IPS-11a (cell line): ENCODE measurements at regions not wholly inside any gene's neighbourhood (a gene's known extent, or its start where the extent isn't known, plus 50 kb on each side); places are given as distances from the start of the nearest gene placed in this dataset.

Experiments used
- H3K4me3 ChIP-seq: one replicate; pipeline ENCODE4 v1.5.1; 2013; ENCODE audit warnings: low read depth, low read length, control low read depth

DNA sequence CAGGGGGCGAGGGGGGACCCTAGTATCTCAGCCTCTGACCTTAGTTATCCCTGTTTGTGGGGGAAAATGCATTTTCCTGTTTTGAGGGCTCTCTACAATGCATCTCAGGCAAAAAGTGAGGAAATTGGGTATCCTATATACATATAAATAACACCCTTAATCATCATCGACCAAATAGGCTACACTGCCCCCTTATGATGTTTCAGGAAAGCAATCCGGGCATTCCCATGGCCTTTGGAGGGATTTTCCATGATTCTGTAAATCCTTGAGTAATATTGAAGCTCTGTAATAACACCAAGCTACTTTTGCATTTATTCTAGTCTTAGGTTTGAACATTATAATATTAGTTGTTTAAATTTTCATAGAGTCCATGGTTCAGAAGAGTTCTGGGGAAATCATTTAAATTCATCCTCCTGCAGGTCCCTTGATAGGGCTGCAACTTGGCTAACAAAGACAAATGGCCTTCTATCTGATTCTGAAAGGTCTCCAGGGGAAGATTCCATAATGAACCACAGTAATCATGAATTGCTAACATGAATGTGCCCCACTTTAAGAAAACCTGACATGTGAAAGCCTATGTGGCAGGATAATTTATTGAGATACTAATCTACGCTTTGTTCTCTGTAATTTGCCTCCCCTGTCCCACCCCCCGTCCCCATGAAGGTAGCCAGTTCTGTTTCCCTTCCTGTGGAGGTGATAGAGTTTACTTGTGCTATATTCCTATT, 91.5 kb upstream of the SCOC start:
- H3K4me3 ChIP-seq = no peak overlapping the region

DNA sequence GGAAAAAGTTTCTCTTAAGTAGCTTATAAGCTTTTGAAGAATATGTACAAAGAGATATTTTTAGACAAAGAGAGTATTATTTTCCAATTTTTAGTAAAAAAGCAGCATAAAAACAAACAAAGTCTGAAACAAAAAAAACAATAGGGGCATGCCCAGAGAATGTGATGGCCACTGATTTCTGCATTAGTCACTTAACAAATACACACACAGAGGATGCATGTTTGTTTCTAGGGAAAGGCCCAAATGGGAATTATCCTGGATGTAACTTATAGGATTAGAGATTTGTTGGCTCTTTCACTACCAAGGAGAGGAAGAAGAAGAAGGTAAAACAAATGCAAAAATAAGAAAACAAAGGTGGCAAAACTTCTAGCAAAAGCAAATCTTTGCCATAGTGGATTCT, 95.9 kb upstream of the SCOC start:
- H3K4me3 ChIP-seq = no peak overlapping the region

DNA sequence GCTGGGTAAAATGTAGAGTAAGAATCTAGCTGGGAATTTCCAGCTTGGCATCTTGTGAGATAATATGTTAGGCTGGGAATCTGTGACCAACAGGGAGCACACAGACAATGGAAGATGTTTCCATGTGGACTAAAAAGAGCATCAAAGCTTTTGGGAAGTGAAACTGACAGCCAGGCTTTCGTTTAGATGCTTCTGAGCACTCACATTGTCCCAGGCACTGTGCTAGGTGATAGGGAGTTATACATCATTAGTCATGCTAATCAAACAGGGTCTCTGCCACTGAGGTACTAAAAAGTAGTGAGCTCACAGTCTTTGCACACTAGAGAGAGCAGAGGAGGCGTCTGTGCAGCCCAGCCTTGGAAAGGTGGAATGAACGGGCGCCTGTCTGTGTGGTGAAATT, 101.9 kb upstream of the SCOC start:
- no peak overlapping the region for H3K4me3 ChIP-seq

DNA sequence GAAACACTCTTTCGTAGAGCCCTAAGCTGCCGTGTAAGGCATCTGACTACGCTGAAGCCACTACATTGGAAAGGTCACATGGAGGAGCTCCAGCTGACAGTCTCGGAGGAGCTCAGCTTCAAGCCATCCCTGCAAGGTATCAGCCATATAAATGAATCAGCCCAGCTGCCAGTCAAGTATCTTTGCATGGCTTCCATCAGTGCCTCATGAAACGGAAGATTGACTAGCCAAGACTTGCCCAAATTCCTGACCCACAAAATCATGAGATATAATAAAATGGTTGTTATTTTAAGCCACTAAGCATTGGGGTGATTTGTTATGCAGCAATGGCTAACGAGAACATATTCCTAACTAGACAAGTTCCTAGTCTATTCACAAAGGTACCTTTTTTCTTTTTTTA, 104.1 kb upstream of the SCOC start:
- H3K4me3 ChIP-seq = no peak overlapping the region

DNA sequence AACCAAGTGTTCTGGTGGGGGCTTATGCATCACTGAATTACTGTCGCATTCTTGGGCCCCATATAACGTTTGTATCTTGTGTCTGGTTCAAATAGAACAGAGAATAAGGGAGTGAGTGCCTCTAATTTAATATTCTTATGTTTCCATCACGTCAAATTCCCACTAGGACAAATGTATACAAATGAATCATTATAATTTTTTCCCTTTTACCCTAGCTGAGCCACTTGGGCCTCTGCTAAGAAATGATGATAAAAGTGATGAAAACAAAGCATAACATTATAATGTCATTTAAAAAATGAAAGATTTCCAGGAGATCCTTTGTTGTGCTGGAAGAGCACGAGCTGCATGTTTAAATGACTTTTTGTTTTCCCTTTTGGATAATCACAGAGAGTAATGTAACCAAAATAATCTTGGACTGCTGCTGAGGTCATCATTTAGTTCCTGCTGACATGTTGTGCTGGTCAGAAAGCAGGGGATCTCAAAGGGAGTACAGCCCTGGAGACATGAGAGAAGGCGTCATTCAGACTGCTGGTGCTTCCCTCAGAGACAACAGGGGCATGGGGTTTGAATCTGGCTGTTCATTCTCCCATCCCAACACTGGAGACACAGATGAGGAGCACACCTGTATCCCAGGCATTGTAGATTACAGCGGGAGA, 105.1 kb upstream of the SCOC start:
- H3K4me3 ChIP-seq = no peak overlapping the region

DNA sequence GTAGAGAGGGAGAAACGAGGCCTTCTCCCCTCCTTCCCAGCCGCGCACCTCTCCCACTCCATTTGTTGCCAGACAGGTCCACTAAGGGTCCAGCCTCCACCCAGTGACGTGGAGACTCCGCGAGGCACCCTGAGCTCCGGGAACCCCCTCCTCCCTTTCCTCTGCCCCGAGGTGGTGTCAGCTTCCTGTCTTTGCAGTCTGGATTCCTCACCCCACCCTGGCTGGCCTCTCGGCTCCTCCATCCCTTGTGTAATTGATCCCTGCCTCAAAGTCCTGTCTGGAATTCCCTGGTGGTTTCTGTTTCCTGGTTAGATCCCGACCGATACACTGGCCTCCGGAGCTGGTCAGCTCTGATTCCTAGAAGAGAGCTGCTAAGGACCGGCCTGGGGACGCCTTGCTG, 105.9 kb upstream of the SCOC start:
- no peak overlapping the region for H3K4me3 ChIP-seq

DNA sequence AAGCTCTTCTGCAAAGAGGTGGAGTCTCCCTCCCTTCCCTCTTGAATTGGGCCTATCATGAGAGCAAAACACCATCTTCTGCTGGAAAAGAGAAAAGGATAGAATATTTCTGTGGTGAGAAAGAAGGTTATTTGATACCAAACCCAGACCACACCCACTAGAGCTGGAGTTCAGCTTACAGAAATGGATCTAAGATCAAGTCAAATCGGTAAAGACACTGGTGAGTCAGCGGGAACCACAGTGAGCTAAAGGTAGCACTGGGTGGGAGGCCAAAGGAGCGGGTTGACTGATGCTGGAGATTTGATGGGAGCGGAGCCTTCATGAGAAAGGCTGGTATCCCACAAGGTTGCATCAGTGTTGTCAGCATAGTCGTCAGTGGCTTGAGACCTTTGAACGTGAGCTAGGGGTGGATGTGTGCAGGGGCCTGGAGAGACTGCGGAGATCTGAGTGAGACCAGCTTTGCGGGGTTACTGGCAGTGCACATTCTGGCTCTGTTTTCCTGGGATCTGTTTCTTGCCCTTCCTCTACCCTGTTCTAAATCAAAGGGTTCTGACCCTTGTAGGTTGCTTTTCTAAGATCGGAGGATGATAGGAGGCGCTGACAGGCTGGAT, 106.4 kb upstream of the SCOC start:
- no peak overlapping the region for H3K4me3 ChIP-seq

DNA sequence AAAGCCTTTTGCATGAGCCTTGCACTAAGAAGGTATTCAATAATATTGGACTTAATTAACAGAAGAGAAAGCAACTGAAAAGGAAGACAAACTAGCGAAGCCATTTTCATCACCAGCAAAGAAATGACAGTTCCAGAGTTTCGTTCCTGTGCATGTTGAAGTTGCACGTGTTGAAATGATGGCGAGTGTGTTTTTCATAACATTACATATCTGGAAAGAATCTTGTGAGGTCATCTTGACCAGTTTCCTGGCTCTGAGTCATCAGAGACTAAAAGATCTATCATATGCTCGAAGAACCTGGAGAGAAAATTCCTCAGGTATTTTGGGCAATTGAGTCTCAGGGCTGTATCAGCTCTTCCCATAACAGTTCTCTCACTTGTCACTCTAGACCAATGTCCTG, 106.2 kb upstream of the MAML3 start:
- H3K4me3 ChIP-seq = no peak overlapping the region

DNA sequence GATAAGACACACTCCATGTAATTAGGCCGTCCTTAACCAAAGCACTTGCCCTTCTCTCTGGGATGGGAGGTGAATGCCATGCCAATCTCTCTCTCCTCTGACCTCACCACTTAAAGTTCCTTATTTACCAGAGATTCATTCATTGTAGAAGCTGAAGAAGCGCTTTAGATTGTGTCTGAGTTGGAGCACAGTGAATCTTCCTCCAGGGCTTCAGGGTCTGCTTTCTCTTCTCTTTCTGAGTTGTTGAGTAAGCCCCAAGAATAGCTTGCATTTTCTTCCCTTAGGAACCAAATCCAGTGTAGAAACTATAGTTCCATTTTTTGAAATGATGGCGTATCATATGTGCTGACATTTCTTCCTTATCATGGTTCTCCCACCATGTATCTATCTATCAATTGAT, 104.5 kb upstream of the MAML3 start:
- H3K4me3 ChIP-seq = no peak overlapping the region

DNA sequence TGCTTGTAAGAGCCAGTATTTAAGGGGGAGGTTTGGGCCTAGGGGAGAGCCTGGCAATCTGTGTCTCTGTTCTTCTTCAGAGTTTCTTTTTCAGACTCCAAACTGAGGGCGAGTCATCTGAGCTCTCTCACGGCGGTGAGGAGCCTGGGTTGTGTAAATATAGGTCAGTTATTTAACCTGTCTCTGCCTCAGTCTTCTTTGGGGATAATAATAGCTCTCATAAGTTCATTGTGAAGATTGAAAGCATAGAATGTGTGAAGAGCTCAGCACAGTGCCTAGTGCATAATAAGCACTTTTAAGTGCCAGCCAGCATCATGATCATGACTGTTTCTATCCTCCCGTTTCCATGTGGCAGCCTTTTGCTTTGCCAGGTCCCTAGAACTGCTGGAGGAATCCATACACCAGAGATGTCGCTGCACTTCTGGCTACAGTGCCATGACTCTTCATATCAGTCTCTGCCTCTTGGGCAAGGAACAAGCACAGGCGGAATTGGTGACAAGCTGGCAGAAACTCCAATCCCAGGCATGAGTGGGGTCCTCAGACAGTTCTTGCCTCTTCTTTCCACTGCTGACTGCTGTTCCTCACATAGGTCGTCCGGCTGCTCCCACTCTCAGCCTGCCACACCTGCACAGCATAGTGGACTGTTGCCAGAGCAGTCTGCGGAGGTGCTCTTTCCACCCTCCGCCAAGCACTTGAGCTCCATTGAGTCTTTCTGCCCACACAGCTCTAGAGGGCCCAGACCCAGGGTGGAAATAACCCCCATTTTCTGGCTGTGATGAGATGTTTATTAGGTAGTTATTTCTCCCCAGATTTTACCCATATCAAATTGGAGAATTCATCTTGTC, 103.7 kb upstream of the MAML3 start:
- H3K4me3 ChIP-seq = no peak overlapping the region

DNA sequence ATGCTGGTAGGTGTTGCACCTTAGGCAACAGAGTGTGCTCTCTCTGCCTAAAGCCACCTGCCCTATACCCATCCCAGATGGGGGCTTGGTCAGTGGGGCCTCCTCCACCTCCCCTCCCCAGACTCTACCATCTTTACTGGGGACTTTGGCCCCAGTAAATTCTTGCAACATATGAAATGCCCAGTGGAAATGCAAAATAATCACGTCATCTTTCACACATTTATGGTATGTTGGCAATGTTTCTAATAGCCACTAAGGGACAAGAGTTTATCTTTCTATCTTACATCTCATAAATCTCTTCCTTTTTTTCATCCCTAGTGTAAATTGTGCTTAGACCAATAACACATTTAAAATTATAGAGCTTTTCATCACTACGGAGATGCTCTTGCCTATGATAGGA, 103.0 kb upstream of the MAML3 start:
- H3K4me3 ChIP-seq = no peak overlapping the region

DNA sequence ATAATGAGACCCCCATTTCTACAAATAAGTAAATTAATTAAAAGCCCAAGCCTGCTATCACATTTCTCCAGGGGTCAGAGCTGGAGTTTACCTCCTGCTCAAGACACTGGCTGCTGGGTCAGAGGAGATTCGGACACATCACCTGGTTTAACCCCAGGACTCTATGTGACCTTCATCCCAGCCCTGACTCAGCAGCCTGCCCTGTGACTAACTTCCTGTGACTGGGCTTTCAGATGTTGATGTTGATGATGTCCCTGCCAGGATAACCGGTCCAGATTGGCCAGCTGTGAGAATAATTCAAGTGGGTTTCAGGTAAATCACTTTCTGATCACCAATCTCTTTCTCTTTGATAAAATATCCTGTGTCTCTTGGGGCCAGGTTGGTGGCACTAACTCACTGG, 102.4 kb upstream of the MAML3 start:
- H3K4me3 ChIP-seq = no peak overlapping the region

DNA sequence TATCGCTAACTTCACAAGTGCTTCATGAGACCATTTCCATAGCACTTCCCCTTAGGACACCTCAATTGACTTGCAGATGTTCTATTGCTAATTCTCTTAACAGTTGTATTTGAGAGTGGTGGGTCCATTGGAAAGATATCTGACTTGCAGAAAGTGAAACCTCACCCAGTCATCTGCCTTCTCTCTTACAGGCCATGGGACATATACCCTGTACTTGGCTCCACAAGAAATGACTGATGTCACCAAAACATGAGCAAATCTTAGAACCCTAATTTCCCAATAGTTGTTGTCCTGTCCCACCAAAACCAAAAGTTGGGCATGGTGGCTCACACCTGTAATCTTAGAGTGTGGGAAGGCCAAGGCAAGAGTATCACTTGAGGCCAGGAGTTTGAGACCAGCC, 101.9 kb upstream of the MAML3 start:
- no peak overlapping the region for H3K4me3 ChIP-seq

DNA sequence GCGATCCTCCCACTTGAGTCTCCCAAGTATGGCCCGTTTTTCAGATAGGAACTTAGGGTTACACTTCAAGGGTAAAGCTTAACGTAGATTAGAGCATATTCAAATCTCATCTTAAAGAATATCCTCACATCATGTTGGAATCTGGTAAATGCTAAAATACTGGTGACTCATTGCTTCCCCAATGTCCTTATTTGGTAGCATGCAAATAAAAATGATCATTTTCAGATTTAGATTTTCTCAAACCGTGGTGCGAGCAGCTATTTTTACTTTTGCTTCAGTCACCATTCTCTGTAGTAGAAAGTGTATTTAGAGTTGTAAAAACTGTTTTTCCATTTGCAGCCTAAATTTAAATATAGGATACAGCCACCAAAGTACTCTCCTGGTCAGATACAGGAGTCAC, 101.5 kb upstream of the MAML3 start:
- H3K4me3 ChIP-seq = no peak overlapping the region

DNA sequence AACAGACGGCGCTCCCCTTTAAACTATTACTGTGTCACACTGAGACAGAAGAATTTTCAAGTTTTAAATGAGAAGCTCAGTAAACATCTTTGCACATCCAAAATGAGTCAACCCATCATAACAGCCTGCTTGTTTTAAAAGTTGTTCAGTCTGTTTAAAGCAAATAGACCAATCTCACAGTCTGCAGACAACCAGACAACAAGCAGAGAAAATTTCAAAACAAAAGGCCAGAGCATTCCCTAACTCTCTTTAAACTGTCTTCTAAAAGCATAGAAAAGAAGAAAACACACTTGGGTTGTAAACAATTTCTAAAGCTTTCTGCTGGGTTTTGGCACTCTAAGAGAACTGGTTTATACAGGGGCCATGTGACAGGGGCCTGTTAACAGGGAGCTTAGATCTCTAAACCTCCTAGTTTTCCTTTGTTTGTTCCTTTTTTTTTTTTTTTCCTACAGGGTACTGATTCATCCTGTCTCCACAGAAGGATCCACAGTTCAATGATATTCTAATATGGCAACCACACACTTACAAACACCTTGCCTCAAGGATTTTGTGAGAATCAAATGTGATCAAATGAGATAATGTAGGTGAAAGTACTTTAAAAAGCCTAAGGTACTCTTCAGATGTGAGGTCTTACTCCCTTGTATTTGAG, 100.8 kb upstream of the MAML3 start:
- H3K4me3 ChIP-seq = no peak overlapping the region

DNA sequence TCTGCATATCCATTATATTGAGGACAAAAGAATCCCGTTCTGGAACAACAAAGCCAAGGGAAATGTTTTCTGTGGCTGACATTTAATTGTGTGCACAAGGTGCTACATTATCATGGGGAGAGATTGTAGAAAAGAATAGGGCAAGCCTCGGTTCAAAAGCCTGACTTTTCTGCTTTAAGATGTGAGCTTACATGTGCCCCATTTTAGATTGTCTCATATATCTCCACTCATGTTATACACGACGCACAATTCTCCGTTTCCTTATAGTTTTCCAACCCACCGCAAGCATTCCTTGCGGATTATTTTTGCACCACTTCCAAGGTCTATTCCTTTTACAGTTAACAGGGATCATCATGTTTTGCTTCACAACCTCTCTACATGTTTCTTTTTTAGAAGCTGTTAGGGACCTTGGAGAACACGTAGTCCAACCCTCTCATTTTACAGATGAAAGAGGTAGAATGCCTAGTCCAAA, 99.6 kb upstream of the MAML3 start:
- H3K4me3 ChIP-seq = no peak overlapping the region

DNA sequence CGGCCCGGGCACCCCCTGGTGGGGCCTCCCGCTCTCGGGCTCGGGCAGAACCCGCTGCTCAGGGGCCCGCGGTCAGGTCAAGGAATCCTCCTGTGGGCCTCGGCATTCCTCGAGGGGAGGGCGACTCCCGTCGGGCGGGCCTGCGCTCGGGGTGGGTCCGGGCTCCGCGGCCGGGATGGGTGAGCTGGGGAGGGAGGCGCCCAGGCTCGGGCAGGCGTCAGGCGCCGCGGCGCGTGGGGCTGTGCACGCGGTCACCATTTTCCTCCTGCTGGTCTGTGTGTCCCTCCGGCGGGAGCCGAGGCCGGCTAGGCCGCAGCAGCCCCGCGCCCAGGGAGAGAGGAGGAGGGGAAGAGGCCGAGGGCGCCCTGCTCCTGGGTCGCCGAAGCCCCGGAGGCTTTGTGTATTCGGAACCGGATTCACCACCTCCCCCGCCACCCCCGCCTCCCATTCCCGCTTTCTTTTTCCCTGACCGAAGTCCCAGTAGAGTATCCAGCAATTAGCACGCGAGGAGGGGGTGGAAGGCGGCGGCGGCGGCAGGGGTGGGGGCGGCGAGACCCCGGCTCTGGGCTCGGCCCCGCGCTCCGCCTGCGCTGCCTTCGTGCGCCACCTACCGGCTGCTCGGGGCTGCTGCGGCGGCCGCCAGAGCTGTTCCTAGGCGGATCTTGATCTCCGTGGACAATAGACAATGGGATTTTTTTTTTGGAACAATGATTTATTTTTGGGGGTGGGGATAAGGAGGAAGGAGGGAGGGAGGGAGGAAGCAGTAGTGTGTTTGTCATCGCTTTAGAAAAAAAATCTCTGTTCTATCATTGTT, 99.0 kb upstream of the MAML3 start:
- H3K4me3 ChIP-seq = peak overlapping the region; percentile 21

DNA sequence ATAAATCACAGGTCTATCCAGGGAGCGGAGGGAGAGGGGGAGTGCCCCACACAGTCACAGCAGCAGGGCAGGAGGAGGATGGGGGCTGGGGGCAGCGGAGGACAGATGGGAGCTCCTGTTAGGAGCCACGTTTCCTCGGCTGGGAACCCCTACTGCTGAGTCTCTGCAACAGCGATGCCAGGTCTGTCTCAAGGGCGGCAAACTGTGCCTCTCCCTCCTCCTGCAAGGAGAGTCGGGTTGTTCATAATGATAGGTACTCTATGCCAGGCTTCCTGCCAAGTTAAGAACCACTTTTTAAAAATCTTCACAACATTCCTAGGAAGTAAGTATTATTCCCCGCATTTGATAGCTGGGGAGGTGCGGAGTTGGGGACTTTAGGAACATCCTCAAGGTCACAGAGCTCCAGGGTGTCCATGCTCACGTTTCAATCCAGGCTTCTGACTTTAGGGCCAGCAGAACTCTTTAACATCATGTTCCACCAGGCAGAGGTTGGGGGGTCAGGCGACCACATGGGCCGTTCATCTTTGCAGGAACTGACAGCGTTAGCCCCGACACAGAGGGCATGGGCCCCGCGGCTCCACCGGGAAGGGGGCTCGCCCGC, 98.3 kb upstream of the MAML3 start:
- H3K4me3 ChIP-seq = no peak overlapping the region

DNA sequence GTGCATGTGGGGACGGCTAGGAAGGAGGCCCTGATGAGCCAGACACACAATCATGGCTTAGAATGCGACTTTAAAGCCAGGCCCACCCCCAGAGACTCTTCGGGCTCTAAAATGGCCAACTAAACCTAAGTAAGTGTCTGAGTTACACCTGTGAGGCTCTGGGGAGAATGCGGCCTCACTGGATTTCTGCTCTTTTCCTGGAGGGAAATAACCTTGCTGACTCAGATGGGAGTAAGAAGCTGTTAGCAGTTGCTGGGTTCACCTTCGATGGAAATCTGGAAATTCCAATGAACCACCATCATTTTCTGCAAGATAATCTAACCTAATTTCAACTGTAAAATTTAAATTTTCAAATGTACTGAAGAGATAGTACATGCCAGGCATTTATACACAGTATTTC, 97.6 kb upstream of the MAML3 start:
- H3K4me3 ChIP-seq = no peak overlapping the region
